OCI-LY1 (cell line): ENCODE measurements at regions not wholly inside any gene's neighbourhood (a gene's known extent, or its start where the extent isn't known, plus 50 kb on each side); places are given as distances from the start of the nearest gene placed in this dataset.

Source experiments
- H2AFZ ChIP-seq: fragments of 200-600 bp; sonication (generic), shearing (Covaris generic); 2 replicates; pipeline ENCODE4 v1.6.0; 2014; ENCODE audit warnings: antibody characterized with exemption, mild to moderate bottlenecking, low read length
- H3F3A ChIP-seq: fragments of 200-600 bp; sonication (generic), shearing (Covaris generic); 2 replicates; pipeline ENCODE4 v1.6.0; 2014; ENCODE audit warnings: mild to moderate bottlenecking, antibody characterized with exemption, low read length, moderate library complexity; ENCODE audit not compliant: insufficient read depth
- H3K27ac ChIP-seq: fragments of 200-600 bp; sonication (generic); 2 replicates; pipeline ENCODE4 v1.5.1; 2014; ENCODE audit warnings: low read length, mixed run types, mild to moderate bottlenecking, low read depth; ENCODE audit not compliant: poor library complexity, severe bottlenecking
- H3K27me3 ChIP-seq: fragments of 200-600 bp; sonication (generic); 2 replicates; pipeline ENCODE4 v1.6.0; 2014; ENCODE audit warnings: antibody characterized with exemption, mild to moderate bottlenecking, low read length, moderate library complexity; ENCODE audit not compliant: insufficient read depth
- H3K36me3 ChIP-seq: fragments of 200-600 bp; sonication (generic); 2 replicates; pipeline ENCODE4 v1.6.1; 2014; ENCODE audit warnings: mild to moderate bottlenecking, antibody characterized with exemption, low read length, moderate library complexity, mixed read lengths; ENCODE audit not compliant: insufficient read depth
- H3K4me1 ChIP-seq: fragments of 200-600 bp; sonication (generic); 2 replicates; pipeline ENCODE4 v1.5.1; 2014; ENCODE audit warnings: mild to moderate bottlenecking, low read length, moderate library complexity; ENCODE audit not compliant: insufficient read depth, severe bottlenecking
- H3K4me2 ChIP-seq: fragments of 200-600 bp; sonication (generic), shearing (Covaris generic); 2 replicates; pipeline ENCODE4 v1.6.1; 2014; ENCODE audit warnings: low read length
- H3K4me3 ChIP-seq: fragments of 200-600 bp; sonication (generic); 2 replicates; pipeline ENCODE4 v1.5.1; 2014; ENCODE audit warnings: low read length, low read depth, mild to moderate bottlenecking, mixed read lengths; ENCODE audit not compliant: poor library complexity, severe bottlenecking
- H3K79me2 ChIP-seq: fragments of 200-600 bp; shearing (Covaris generic); 2 replicates; pipeline ENCODE4 v1.6.1; 2016; ENCODE audit warnings: mixed run types, low read length, mixed read lengths; ENCODE audit not compliant: insufficient read depth
- H3K9ac ChIP-seq: fragments of 200-600 bp; sonication (generic), shearing (Covaris generic); 2 replicates; pipeline ENCODE4 v1.6.1; 2014; ENCODE audit warnings: mild to moderate bottlenecking, low read length, mixed read lengths
- H3K9me2 ChIP-seq: fragments of 200-600 bp; sonication (generic), shearing (Covaris generic); 2 replicates; pipeline ENCODE4 v1.6.1; 2014; ENCODE audit warnings: low read depth, mild to moderate bottlenecking, low read length, mixed read lengths
- H3K9me3 ChIP-seq: fragments of 200-600 bp; shearing (Covaris generic); 2 replicates; pipeline ENCODE4 v1.6.1; 2014; ENCODE audit warnings: low read length, mixed read lengths
- H4K20me1 ChIP-seq: fragments of 200-600 bp; sonication (generic), shearing (Covaris generic); 2 replicates; pipeline ENCODE4 v1.6.0; 2016; ENCODE audit warnings: mild to moderate bottlenecking, low read length; ENCODE audit not compliant: insufficient read depth
- CTCF ChIP-seq: fragments of 200-600 bp; sonication (generic), shearing (Covaris generic); IDR thresholded peaks from 2 replicates; pipeline ENCODE4 v1.5.1; 2017; ENCODE audit warnings: mild to moderate bottlenecking, antibody characterized with exemption, low read length, moderate library complexity, mixed read lengths
- EZH2 ChIP-seq: fragments of 200-600 bp; sonication (generic), shearing (Covaris generic); IDR thresholded peaks from 2 replicates; pipeline ENCODE4 v1.8.0; 2017; ENCODE audit warnings: borderline replicate concordance, mixed run types, mild to moderate bottlenecking, antibody characterized with exemption, low read length, moderate library complexity, mixed read lengths

- H3K9ac ChIP-seq = no peak overlapping the region
- no peak overlapping the region for H3K4me3 ChIP-seq
- H3K27ac ChIP-seq = no peak overlapping the region
- no peaks in the 10 kb centered on the region for H3K9me2 ChIP-seq
- no peak for TF ChIP-seq EZH2
- no peak for TF ChIP-seq CTCF
- H3K4me2 ChIP-seq = no peak overlapping the region
- H3K9me3 ChIP-seq = no peaks in the 10 kb centered on the region
- H3K79me2 ChIP-seq = no peaks in the 10 kb centered on the region
- H3K36me3 ChIP-seq = no peaks in the 10 kb centered on the region
- no peak overlapping the region for H2AFZ ChIP-seq
- no peaks in the 10 kb centered on the region for H3K4me1 ChIP-seq
- H4K20me1 ChIP-seq = no peaks in the 10 kb centered on the region
- no peaks in the 10 kb centered on the region for H3K27me3 ChIP-seq
- no peaks in the 10 kb centered on the region for H3F3A ChIP-seq
Measured at GRCh38 chr2:18790509-18791171, 201.3 kb upstream of the NT5C1B start.

- TF ChIP-seq CTCF = no peak
- no peak for TF ChIP-seq EZH2
- H3K4me1 ChIP-seq = no peaks in the 10 kb centered on the region
- H3K27me3 ChIP-seq = no peaks in the 10 kb centered on the region
- no peaks in the 10 kb centered on the region for H3K9me3 ChIP-seq
- no peak overlapping the region for H3K4me2 ChIP-seq
- H3K9me2 ChIP-seq = no peaks in the 10 kb centered on the region
- H3K4me3 ChIP-seq = no peak overlapping the region
- H3K9ac ChIP-seq = no peak overlapping the region
- no peaks in the 10 kb centered on the region for H4K20me1 ChIP-seq
- no peak overlapping the region for H2AFZ ChIP-seq
- H3K27ac ChIP-seq = no peak overlapping the region
- H3K79me2 ChIP-seq = no peaks in the 10 kb centered on the region
- no peaks in the 10 kb centered on the region for H3F3A ChIP-seq
- H3K36me3 ChIP-seq = no peaks in the 10 kb centered on the region
Measured at GRCh38 chr2:18788592-18788991, 199.2 kb upstream of the NT5C1B start.

GRCh38 chr2:18787726-18788125, 198.4 kb upstream of the NT5C1B start:
- Histone ChIP-seq H3F3A (no peaks in the 10 kb centered on the region), H4K20me1 (no peaks in the 10 kb centered on the region), H3K79me2 (no peaks in the 10 kb centered on the region), H3K4me1 (no peaks in the 10 kb centered on the region), H3K9me3 (no peaks in the 10 kb centered on the region), H3K4me3 (no peak overlapping the region), H3K27ac (no peak overlapping the region), H3K9me2 (no peaks in the 10 kb centered on the region), H3K4me2 (no peak overlapping the region), H3K36me3 (no peaks in the 10 kb centered on the region), H2AFZ (no peak overlapping the region), H3K9ac (no peak overlapping the region), H3K27me3 (no peaks in the 10 kb centered on the region)
- TF ChIP-seq CTCF (no peak), EZH2 (no peak)
